ENCODE measurements at regions not wholly inside any gene's neighbourhood (a gene's known extent, or its start where the extent isn't known, plus 50 kb on each side); places are given as distances from the start of the nearest gene placed in this dataset.

GRCh38 chr2:9060819-9061218 is 57.3 kb upstream of the MBOAT2 start:
- TF ChIP-seq POLR2A (IDR thresholded peaks at IDR 0.05; ENCODE audit: low read depth, low read length) (no peak), POLR2AphosphoS5 (IDR thresholded peaks at IDR 0.05; ENCODE audit: low read depth, low read length) (no peak), SPI1 (IDR thresholded peaks at IDR 0.05; ENCODE audit: low read depth, low read length) (no peak), TAF1 (IDR thresholded peaks at IDR 0.05; ENCODE audit: low read depth, low read length) (no peak)
